ENCODE measurements at regions not wholly inside any gene's neighbourhood (a gene's known extent, or its start where the extent isn't known, plus 50 kb on each side); places are given as distances from the start of the nearest gene placed in this dataset.

DNA sequence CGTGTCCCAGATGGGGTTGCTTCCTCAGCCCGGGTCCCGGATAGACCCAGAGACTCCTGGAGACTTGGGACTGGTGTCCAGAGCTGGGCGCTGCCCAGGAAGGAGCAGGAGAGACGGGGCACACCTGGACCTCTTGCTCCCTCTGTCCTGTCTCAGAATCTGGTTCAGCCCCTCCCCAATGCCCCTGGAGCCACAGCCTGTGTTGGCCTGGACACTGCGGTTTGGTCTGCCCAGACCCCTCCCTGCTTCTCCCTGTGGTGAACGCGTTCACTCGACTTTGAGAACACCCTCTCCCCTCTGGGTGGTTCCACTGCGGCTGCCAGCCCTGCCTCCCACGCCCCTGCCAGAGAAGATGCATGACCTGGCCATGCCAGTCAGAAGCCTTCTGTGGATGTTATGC is 111.1 kb downstream of the HMX1 start (continued):
- TF ChIP-seq PHF8 (conservative IDR thresholded peaks at IDR 0.05; ENCODE audit: low read depth, low read length), result no peak
- TF ChIP-seq ZNF274 (IDR thresholded peaks at IDR 0.05; ENCODE audit: borderline replicate concordance, extremely low read depth, low read length), result no peak
- TF ChIP-seq KDM4A (IDR thresholded peaks at IDR 0.05; ENCODE audit: low read depth, low read length, severe bottlenecking), result no peak
- no peak for TF ChIP-seq TEAD4 (IDR thresholded peaks at IDR 0.05; ENCODE audit: low read depth, low read length)
- no peak for TF ChIP-seq TAF1 (IDR thresholded peaks at IDR 0.05; ENCODE audit: low read depth, low read length)
- TF ChIP-seq, protein P1, sequence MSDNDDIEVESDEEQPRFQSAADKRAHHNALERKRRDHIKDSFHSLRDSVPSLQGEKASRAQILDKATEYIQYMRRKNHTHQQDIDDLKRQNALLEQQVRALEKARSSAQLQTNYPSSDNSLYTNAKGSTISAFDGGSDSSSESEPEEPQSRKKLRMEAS (IDR thresholded peaks at IDR 0.05), result no peak

All from H1 (cell line).